Uterus (tissue), 3 donors: ENCODE measurements at regions not wholly inside any gene's neighbourhood (a gene's known extent, or its start where the extent isn't known, plus 50 kb on each side); places are given as distances from the start of the nearest gene placed in this dataset.

Experiments
- DNase-seq, 2 donors: peaks; one replicate each; pipeline ENCODE4 v3.0.0-alpha.2; 2019 to 2020
- H3K27ac ChIP-seq, 2 donors: fragments of 200-600 bp; sonication (generic); 1 replicate in 1 of 2; 2 replicates in 1 of 2; pipeline ENCODE4 v1.5.1; 2016 to 2018
- H3K27me3 ChIP-seq, 2 donors: fragments of 200-600 bp; sonication (generic); one replicate each; pipeline ENCODE4 v1.5.1; 2018 to 2019; ENCODE audit warnings: control low read depth in 1 of 2
- H3K36me3 ChIP-seq, 2 donors: fragments of 200-600 bp; sonication (generic); one replicate each; pipeline ENCODE4 v1.5.1; 2019; ENCODE audit warnings: control low read depth in 1 of 2
- H3K4me1 ChIP-seq, 2 donors: fragments of 200-600 bp; sonication (generic); one replicate each; pipeline ENCODE4 v1.5.1; 2018 to 2019; ENCODE audit warnings: control low read depth in 1 of 2
- H3K4me3 ChIP-seq, 2 donors: fragments of 200-600 bp; sonication (generic); 1 replicate in 1 of 2; 2 replicates in 1 of 2; pipeline ENCODE4 v1.5.1; 2018 to 2019; ENCODE audit warnings: mild to moderate bottlenecking in 1 of 2
- H3K9me3 ChIP-seq, 2 donors: fragments of 200-600 bp; sonication (generic); one replicate each; pipeline ENCODE4 v1.5.1; 2019; ENCODE audit warnings: control low read depth in 1 of 2
- POLR2A ChIP-seq, 2 donors: fragments of 450-650 bp; IDR thresholded peaks; one replicate each; pipeline ENCODE4 v1.6.1; 2016; ENCODE audit warnings: antibody characterized with exemption in 2 of 2, mild to moderate bottlenecking in 1 of 2, moderate library complexity in 1 of 2
- intact Hi-C: fragments of 100-400 bp; cut with DNase I; formaldehyde crosslinking; loops from one replicate; pipeline ENCODE4 v1.15.1; 2023; ENCODE audit warnings: low total_unique reads
- TF ChIP-seq, protein P1 (sequence below), 4 experiments: fragments of 200-600 bp in 2 of 4; fragments of 450-650 bp in 2 of 4; sonication (generic) in 2 of 4; IDR thresholded peaks; one replicate each; pipeline ENCODE4 v1.5.1; 2016 to 2019; ENCODE audit warnings: antibody characterized with exemption in 4 of 4, mild to moderate bottlenecking in 2 of 4, moderate library complexity in 1 of 4
- donor health status: DM: yes; HTN: yes; CAD: no.

DNA sequence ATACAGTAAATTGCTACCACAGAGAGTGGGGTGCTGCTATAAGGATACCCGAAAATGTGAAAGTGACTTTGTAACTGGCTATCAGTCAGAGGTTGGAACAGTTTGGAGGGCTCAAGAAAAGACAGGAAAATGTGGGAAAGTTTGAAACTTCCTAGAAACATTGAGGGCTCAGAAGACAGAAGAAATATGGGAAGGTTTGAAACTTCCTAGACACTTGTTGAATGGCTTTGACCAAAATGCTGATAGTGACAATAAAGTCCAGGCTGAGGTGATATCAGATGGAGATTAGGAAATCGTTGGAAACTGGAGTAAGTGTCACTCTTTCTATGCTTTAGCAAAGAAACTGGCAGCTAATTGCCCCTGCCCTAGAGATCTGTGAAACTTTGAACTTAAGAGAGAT is 1158.6 kb upstream of the CDH6 start:
- Histone ChIP-seq H3K4me3 (no peak overlapping the region), H3K27me3 (no peaks in the 10 kb centered on the region), H3K27ac (no peak overlapping the region), H3K9me3 (no peaks in the 10 kb centered on the region), H3K4me1 (no peaks in the 10 kb centered on the region), H3K36me3 (no peaks in the 10 kb centered on the region)
- no peak for TF ChIP-seq POLR2A (IDR thresholded peaks at IDR 0.05)
- TF ChIP-seq, protein P1, sequence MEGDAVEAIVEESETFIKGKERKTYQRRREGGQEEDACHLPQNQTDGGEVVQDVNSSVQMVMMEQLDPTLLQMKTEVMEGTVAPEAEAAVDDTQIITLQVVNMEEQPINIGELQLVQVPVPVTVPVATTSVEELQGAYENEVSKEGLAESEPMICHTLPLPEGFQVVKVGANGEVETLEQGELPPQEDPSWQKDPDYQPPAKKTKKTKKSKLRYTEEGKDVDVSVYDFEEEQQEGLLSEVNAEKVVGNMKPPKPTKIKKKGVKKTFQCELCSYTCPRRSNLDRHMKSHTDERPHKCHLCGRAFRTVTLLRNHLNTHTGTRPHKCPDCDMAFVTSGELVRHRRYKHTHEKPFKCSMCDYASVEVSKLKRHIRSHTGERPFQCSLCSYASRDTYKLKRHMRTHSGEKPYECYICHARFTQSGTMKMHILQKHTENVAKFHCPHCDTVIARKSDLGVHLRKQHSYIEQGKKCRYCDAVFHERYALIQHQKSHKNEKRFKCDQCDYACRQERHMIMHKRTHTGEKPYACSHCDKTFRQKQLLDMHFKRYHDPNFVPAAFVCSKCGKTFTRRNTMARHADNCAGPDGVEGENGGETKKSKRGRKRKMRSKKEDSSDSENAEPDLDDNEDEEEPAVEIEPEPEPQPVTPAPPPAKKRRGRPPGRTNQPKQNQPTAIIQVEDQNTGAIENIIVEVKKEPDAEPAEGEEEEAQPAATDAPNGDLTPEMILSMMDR (IDR thresholded peaks at IDR 0.05): no peak
- intact Hi-C loops: no loop called here
- no peak for DNase-seq

DNA sequence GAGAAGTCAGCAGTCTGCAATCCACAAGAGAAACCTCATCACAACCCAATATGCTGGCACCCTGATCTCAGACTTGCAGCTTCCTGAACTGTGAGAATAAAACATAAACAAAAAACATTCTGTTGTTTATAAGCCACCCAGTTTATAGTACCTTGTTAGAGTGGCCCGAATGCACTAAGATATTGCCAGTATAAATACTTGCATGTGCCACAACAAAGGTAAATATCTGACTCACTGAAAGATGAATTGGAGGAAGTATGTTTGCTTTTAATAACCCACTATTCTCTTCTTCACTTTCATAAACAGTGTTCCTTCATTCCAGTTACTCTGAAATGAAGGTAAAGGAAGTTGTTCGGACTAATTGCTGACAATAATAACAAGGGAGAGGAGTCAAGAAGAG is 1163.4 kb upstream of the CDH6 start:
- H3K27me3 ChIP-seq: no peaks in the 10 kb centered on the region
- DNase-seq: no peak
- no peaks in the 10 kb centered on the region for H3K9me3 ChIP-seq
- H3K27ac ChIP-seq: no peak overlapping the region
- no peak for TF ChIP-seq POLR2A (IDR thresholded peaks at IDR 0.05)
- TF ChIP-seq, protein P1 (IDR thresholded peaks at IDR 0.05): no peak
- H3K36me3 ChIP-seq: no peaks in the 10 kb centered on the region
- no peak overlapping the region for H3K4me3 ChIP-seq
- no peaks in the 10 kb centered on the region for H3K4me1 ChIP-seq
- intact Hi-C loops: no loop called here

DNA sequence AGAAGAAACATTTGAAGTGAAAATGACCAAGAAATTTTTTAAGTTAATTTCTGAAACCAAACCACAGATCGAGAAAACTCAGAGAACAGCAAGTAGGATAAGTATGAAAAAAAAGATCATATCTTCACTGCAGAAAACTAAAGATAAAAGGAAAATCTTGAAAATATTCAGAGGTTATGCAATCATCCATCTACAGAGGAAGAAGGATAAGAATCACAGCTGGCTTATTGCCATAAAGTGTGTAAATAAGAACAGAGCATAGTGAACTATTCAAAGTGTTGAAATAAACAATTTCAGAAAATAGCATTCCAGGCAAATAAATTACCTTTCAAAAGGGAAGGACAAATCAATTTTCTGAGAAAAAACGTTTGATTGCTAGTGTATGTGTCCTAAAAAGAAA is 1191.7 kb upstream of the CDH6 start:
- H3K27ac ChIP-seq: no peak overlapping the region
- no peaks in the 10 kb centered on the region for H3K27me3 ChIP-seq
- DNase-seq: no peak
- H3K4me3 ChIP-seq: no peak overlapping the region
- H3K4me1 ChIP-seq: no peaks in the 10 kb centered on the region
- no peak for TF ChIP-seq POLR2A (IDR thresholded peaks at IDR 0.05)
- TF ChIP-seq, protein P1 (IDR thresholded peaks at IDR 0.05): no peak
- intact Hi-C loops: no loop called here
- H3K36me3 ChIP-seq: no peaks in the 10 kb centered on the region
- H3K9me3 ChIP-seq: no peaks in the 10 kb centered on the region

DNA sequence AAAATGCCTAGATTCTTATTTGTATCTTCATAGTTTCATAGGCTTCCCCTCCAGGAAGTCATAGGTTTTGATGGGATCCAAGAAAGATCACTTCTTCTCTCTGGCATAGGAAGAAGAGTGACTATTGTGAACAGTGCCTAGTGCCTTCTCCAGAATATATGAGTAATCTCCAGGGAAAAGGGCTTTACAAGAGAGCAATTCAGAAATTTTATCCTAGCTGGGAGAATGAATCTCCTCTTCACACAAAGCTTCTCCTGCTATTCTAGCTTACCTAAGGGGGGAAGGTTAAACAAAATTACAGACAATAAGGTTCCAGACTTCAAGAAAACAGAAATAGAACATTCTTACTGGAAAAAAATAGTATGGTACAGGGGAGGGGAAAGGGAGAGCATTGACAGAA is 1193.3 kb upstream of the CDH6 start:
- Histone ChIP-seq H3K4me1 (no peaks in the 10 kb centered on the region), H3K4me3 (no peak overlapping the region), H3K27ac (no peak overlapping the region), H3K9me3 (no peaks in the 10 kb centered on the region), H3K36me3 (no peaks in the 10 kb centered on the region), H3K27me3 (no peaks in the 10 kb centered on the region)
- intact Hi-C loops: no loop called here
- no peak for TF ChIP-seq POLR2A (IDR thresholded peaks at IDR 0.05)
- TF ChIP-seq, protein P1 (IDR thresholded peaks at IDR 0.05): no peak
- no peak for DNase-seq

DNA sequence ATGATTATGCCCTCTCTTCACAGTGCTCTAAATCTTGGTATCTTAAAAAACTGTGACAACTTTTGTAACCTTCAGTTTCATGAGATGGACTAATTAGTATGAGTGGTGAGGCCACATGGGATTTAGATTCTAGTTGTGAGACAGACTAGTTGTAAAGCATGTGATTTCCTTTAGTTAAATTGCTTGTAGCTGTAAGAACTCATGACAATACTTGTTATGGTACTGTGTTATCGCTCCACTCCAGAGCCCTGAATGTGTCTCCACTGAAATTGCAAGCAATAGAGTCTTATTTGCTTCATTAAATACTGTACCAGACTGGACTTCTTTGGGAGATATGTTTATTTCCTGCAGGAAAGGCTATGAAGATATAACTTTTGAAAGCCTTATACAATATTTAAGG is 1198.3 kb upstream of the CDH6 start:
- Histone ChIP-seq H3K9me3 (no peaks in the 10 kb centered on the region), H3K27me3 (no peaks in the 10 kb centered on the region), H3K4me1 (no peaks in the 10 kb centered on the region), H3K36me3 (no peaks in the 10 kb centered on the region), H3K27ac (no peak overlapping the region), H3K4me3 (no peak overlapping the region)
- DNase-seq: no peak
- intact Hi-C loops: no loop called here
- TF ChIP-seq POLR2A (IDR thresholded peaks at IDR 0.05): no peak
- TF ChIP-seq, protein P1 (IDR thresholded peaks at IDR 0.05): no peak
